ENCODE measurements at regions not wholly inside any gene's neighbourhood (a gene's known extent, or its start where the extent isn't known, plus 50 kb on each side); places are given as distances from the start of the nearest gene placed in this dataset.

GRCh38 chrX:34879346-34879745 is 63.2 kb upstream of the FAM47B start:
- TF ChIP-seq BHLHE40 (IDR thresholded peaks at IDR 0.05; ENCODE audit: low read depth, low read length) = no peak
- TF ChIP-seq, protein P1, sequence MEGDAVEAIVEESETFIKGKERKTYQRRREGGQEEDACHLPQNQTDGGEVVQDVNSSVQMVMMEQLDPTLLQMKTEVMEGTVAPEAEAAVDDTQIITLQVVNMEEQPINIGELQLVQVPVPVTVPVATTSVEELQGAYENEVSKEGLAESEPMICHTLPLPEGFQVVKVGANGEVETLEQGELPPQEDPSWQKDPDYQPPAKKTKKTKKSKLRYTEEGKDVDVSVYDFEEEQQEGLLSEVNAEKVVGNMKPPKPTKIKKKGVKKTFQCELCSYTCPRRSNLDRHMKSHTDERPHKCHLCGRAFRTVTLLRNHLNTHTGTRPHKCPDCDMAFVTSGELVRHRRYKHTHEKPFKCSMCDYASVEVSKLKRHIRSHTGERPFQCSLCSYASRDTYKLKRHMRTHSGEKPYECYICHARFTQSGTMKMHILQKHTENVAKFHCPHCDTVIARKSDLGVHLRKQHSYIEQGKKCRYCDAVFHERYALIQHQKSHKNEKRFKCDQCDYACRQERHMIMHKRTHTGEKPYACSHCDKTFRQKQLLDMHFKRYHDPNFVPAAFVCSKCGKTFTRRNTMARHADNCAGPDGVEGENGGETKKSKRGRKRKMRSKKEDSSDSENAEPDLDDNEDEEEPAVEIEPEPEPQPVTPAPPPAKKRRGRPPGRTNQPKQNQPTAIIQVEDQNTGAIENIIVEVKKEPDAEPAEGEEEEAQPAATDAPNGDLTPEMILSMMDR (IDR thresholded peaks at IDR 0.05) = no peak
- TF ChIP-seq MYC (IDR thresholded peaks at IDR 0.05; ENCODE audit: borderline replicate concordance, low read length) = no peak
- TF ChIP-seq ESRRA (IDR thresholded peaks at IDR 0.05; ENCODE audit: borderline replicate concordance, low read length) = no peak
- no peak for TF ChIP-seq POLR2A (IDR thresholded peaks at IDR 0.05; ENCODE audit: low read length)
- TF ChIP-seq MAFK (IDR thresholded peaks at IDR 0.05; ENCODE audit: partially characterized antibody) = no peak
- no peak for TF ChIP-seq RAD21 (conservative IDR thresholded peaks at IDR 0.05 in 1 of 2, IDR thresholded peaks at IDR 0.05 in 1 of 2)
- no peak for TF ChIP-seq RNF2 (IDR thresholded peaks at IDR 0.05; ENCODE audit: borderline replicate concordance, low read depth)
